Prostate gland (tissue), 2 donors: ENCODE measurements at regions not wholly inside any gene's neighbourhood (a gene's known extent, or its start where the extent isn't known, plus 50 kb on each side); places are given as distances from the start of the nearest gene placed in this dataset.

Experiments
- DNase-seq: peaks from one replicate; pipeline ENCODE4 v3.0.0-alpha.2; 2019; ENCODE audit warnings: low spot score
- H3K27ac ChIP-seq, 2 donors: fragments of 200-600 bp; sonication (generic); 2 replicates each; pipeline ENCODE4 v1.5.1; 2017 to 2019
- H3K27me3 ChIP-seq: fragments of 200-600 bp; sonication (generic); replicated peaks from 2 replicates; pipeline ENCODE4 v1.5.1; 2019; ENCODE audit not compliant: insufficient read depth
- H3K36me3 ChIP-seq, 2 donors: fragments of 200-600 bp; sonication (generic); 1 replicate in 1 of 2; 2 replicates in 1 of 2; pipeline versions ENCODE4 v1.5.1 to v1.8.1; 2017 to 2019
- H3K4me1 ChIP-seq: fragments of 200-600 bp; sonication (generic); replicated peaks from 2 replicates; pipeline ENCODE4 v1.5.1; 2019
- H3K4me3 ChIP-seq, 2 donors: fragments of 200-600 bp; sonication (generic); 2 replicates each; pipeline ENCODE4 v1.5.1; 2017 to 2019
- H3K9me3 ChIP-seq: fragments of 200-600 bp; sonication (generic); 2 replicates; pipeline ENCODE4 v1.5.1; 2017
- CTCF ChIP-seq, 4 experiments: fragments of 200-600 bp in 2 of 4; fragments of 450-650 bp in 2 of 4; sonication (generic) in 2 of 4; IDR thresholded peaks; 1 replicate in 3 of 4; 2 replicates in 1 of 4; pipeline ENCODE4 v1.5.1; 2016 to 2019; ENCODE audit warnings: antibody characterized with exemption in 4 of 4, mild to moderate bottlenecking in 2 of 4, moderate library complexity in 2 of 4
- POLR2A ChIP-seq: fragments of 450-650 bp; IDR thresholded peaks from one replicate; pipeline ENCODE4 v1.6.1; 2016; ENCODE audit warnings: antibody characterized with exemption, mild to moderate bottlenecking
- POLR2AphosphoS5 ChIP-seq: sonication (generic); formaldehyde crosslinking; IDR thresholded peaks from one replicate; pipeline ENCODE4 v1.6.1; 2017; ENCODE audit warnings: antibody characterized with exemption
- WGBS: methylation state at CpG from one replicate; pipeline ENCODE4 v1.1.5; 2018; 5-methylcytosine and 5-hydroxymethylcytosine counted together
- intact Hi-C: fragments of 100-400 bp; cut with DNase I; formaldehyde crosslinking; loops from one replicate; pipeline ENCODE4 v1.14.2; 2022

- no peak overlapping the region for H3K27ac ChIP-seq
- 57% methylated on average over 7 of the region's 7 CpGs for WGBS
- H3K36me3 ChIP-seq: no peaks in the 10 kb centered on the region
- no peak for TF ChIP-seq CTCF (IDR thresholded peaks at IDR 0.05)
- no peak for TF ChIP-seq POLR2A
- TF ChIP-seq POLR2AphosphoS5: no peak
- no peaks in the 10 kb centered on the region for H3K9me3 ChIP-seq
- H3K4me1 ChIP-seq: no peaks in the 10 kb centered on the region
- H3K4me3 ChIP-seq: no peak overlapping the region
- H3K27me3 ChIP-seq: no peaks in the 10 kb centered on the region
- DNase-seq: no peak
- intact Hi-C loops: no loop called here
Measured at GRCh38 chr13:105232006-105232405, 1303.5 kb downstream of the EFNB2 start.

- intact Hi-C loops: no loop called here
- Histone ChIP-seq H3K4me1 (no peaks in the 10 kb centered on the region), H3K36me3 (no peaks in the 10 kb centered on the region), H3K4me3 (no peak overlapping the region), H3K27me3 (no peaks in the 10 kb centered on the region), H3K9me3 (no peaks in the 10 kb centered on the region), H3K27ac (no peak overlapping the region)
- no peak for DNase-seq
- TF ChIP-seq POLR2AphosphoS5: no peak
- 89% methylated on average over 2 of the region's 2 CpGs for WGBS
Measured at GRCh38 chr13:105231579-105231978, 1303.9 kb downstream of the EFNB2 start.

- H3K4me1 ChIP-seq: no peaks in the 10 kb centered on the region
- no peaks in the 10 kb centered on the region for H3K9me3 ChIP-seq
- 81% methylated on average over 4 of the region's 4 CpGs for WGBS
- TF ChIP-seq CTCF (IDR thresholded peaks at IDR 0.05) (no peak), POLR2A (no peak), POLR2AphosphoS5 (no peak)
- H3K27me3 ChIP-seq: no peaks in the 10 kb centered on the region
- no peak overlapping the region for H3K27ac ChIP-seq
- DNase-seq: no peak
- intact Hi-C loops: no loop called here
- H3K4me3 ChIP-seq: no peak overlapping the region
- no peaks in the 10 kb centered on the region for H3K36me3 ChIP-seq
Measured at GRCh38 chr13:105220881-105221280, 1314.6 kb downstream of the EFNB2 start.

GRCh38 chr13:105220063-105220462 lies 1315.4 kb downstream of the EFNB2 start:
- Histone ChIP-seq H3K27ac (no peak overlapping the region), H3K9me3 (no peaks in the 10 kb centered on the region), H3K27me3 (no peaks in the 10 kb centered on the region), H3K4me3 (no peak overlapping the region), H3K4me1 (no peaks in the 10 kb centered on the region), H3K36me3 (no peaks in the 10 kb centered on the region)
- DNase-seq: no peak
- no peak for TF ChIP-seq POLR2AphosphoS5
- no peak for TF ChIP-seq CTCF (IDR thresholded peaks at IDR 0.05)
- TF ChIP-seq POLR2A: no peak
- intact Hi-C loops: no loop called here
- WGBS: 89% methylated on average over 8 of the region's 8 CpGs

- Histone ChIP-seq H3K36me3 (no peaks in the 10 kb centered on the region), H3K9me3 (no peaks in the 10 kb centered on the region), H3K4me1 (no peaks in the 10 kb centered on the region), H3K27ac (no peak overlapping the region), H3K27me3 (no peaks in the 10 kb centered on the region), H3K4me3 (no peak overlapping the region)
- TF ChIP-seq CTCF (IDR thresholded peaks at IDR 0.05) (no peak), POLR2A (no peak), POLR2AphosphoS5 (no peak)
- DNase-seq: no peak
- intact Hi-C loops: no loop called here
- 95% methylated on average over 1 of the region's 1 CpG for WGBS
Measured at GRCh38 chr13:105219651-105220050, 1315.8 kb downstream of the EFNB2 start.
